HG02885 (cell line): ENCODE measurements at regions not wholly inside any gene's neighbourhood (a gene's known extent, or its start where the extent isn't known, plus 50 kb on each side); places are given as distances from the start of the nearest gene placed in this dataset.
"Not testable (repeated sequence)": the region's sequence is repeated elsewhere in the genome, so short reads cannot be mapped to it uniquely, and the experiment has no call there.

Experiments used
- ATAC-seq: cut with Tn5 transposase; IDR thresholded peaks from one replicate; pipeline ENCODE4 v1.9.1; 2021; ENCODE audit warnings: mild to moderate bottlenecking; ENCODE audit not compliant: unreplicated experiment, poor library complexity

GRCh38 chr5:154653764-154654485 lies 101.3 kb upstream of the LARP1 start:
- ATAC-seq = no peak

DNA sequence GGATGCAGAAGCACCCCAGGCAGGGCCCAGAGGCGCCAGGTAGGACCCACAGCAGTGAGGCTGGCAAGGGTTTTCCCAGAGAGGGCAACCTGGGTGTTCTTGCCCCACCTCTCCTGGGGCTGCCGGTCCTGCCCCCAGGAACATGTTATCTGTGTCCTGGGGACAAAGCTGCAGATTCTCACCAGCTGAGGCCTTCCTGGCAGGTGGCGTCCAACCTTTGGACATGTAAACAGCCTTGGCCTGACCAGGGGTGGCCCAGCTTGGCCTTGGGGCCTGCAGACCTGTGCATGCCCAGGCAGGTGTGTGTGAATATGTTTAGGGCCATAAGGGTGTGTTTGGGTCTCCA lies 101.8 kb upstream of the LARP1 start:
- ATAC-seq = no peak

GRCh38 chr5:154652746-154653417 lies 102.3 kb upstream of the LARP1 start:
- ATAC-seq = no peak

DNA sequence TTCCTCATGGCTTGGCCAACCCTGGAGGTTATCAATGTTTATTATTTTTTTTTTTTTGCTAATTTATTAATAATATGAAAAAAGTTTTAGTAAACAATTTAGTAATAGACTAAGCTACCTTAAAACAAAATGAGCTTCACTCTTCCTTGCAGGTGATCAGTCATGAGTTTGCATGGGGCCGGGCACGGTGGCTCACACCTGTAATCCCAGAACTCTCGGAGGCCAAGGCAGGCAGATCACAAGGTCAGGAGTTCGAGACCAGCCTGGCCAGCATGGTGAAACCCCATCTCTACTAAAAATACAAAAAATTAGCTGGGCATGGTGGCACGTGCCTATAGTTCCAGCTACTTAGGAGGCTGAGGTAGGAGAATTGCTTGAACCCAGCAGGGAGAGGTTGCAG lies 103.4 kb upstream of the LARP1 start:
- ATAC-seq = not testable (repeated sequence)

DNA sequence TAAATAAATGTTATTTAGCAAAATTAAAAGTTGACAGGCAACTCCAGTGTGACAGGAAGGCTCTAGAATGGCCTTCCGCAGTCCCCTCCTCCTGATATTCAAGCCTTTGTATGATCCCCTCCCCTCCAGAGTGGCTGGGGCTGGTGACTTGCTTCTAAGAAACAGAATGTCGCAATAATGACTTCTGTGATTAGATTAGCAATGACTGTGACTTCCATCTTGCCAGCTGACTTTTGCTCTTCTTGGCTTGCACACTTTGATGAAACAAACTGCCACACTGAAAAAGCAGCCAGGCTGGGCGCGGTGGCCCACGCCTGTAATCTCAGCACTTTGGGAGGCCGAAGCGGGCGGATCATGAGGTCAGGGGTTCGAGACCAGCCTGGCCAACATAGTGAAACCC lies 106.5 kb upstream of the LARP1 start:
- no peak for ATAC-seq

GRCh38 chr5:154648229-154648628 lies 106.9 kb upstream of the LARP1 start:
- no peak for ATAC-seq

DNA sequence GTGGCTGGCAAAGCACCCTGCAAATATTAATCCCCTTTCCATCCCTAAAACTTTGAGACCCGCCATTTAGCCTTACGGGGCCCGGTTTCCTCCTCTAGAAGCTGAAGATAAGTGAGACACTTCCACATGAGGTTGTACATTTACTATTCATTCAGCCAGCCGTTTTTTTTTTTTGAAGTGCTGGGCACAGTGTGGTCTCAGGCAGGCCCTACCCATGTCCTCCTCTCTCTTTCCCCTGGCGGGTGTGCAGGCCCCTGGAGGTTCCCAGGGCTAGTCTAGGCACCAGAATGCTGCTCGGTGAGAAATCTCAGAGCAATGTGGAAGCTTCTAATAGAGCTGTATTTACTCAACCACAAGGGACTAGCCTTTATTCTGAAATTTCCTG lies 107.4 kb upstream of the LARP1 start:
- ATAC-seq = no peak

GRCh38 chr5:154647114-154647760 lies 107.9 kb upstream of the LARP1 start:
- ATAC-seq = peak; percentile 80

DNA sequence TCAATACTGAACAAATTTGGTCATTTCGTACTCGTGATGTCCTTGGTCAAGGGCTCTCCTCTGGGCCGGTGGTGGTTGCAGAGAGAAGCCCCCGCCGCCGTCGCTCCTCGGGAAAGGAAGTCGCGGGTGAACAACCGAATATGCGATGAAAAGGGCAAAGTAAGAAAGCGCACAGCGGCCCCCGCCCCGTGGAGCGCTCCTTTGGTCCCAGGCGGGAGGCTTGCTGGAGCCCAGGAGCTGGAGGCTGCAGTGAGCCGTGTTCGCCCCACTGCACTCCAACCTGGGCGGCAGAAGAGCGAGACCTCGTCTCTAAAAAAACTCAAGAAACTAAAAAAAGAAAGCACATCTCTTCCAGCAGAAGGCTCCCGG lies 108.4 kb upstream of the LARP1 start:
- peak; percentile 44 for ATAC-seq

DNA sequence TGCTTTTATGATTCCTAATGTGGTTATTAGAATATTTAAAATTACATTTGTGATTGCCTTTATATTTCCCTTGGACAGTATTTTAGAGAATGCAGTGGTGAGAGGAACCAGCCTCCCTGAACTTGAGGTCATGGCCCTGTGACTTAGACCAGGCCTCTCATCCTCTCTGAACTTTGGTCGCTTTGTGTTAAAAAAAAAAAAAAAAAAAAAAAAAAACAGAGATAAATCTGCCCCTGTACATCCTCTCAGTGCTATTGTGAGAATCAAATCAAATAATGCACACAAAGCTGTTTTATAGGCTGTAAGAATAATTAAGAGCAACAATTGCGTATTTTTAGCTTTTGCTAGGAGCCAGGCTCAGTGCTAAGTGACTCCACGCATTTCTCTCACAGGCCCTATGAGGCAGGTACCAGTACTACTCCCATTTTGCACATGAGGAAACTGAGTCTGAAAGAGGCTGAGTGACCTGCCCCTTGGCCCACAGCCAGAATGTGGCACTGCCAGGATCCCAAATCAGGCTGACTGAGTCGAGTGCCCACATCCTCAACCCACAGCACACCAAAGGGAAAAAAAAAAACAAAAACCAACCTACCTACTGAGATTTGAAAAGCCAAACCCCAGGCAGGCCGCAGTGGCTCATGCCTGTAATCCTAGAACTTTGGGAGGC lies 110.3 kb upstream of the LARP1 start:
- no peak for ATAC-seq

GRCh38 chr5:154642499-154643245 lies 112.5 kb upstream of the LARP1 start:
- ATAC-seq = no peak

GRCh38 chr5:154640213-154640831 lies 114.9 kb upstream of the LARP1 start:
- ATAC-seq = not testable (repeated sequence)

DNA sequence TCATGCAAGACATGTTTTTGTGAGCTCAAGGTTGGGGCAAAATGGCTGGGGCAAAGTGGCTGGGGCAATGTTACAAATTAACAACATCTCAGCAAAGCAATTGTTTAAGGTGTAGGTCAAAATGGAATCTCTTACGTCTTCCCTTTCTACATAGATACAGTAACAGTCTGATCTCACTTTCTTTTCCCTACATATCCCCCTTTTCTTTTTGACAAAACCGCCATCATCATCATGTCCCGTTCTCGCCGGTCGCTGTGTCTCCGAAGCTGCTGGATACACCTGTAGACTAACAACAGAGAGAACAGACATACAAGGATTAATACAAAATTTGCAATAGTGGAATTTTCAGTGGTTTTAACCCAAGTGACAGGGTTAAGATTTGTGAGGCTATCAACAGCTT lies 118.4 kb upstream of the LARP1 start:
- not testable (repeated sequence) for ATAC-seq

- ATAC-seq = not testable (repeated sequence)
Observed at GRCh38 chr5:154636271-154636670, 118.9 kb upstream of the LARP1 start.

DNA sequence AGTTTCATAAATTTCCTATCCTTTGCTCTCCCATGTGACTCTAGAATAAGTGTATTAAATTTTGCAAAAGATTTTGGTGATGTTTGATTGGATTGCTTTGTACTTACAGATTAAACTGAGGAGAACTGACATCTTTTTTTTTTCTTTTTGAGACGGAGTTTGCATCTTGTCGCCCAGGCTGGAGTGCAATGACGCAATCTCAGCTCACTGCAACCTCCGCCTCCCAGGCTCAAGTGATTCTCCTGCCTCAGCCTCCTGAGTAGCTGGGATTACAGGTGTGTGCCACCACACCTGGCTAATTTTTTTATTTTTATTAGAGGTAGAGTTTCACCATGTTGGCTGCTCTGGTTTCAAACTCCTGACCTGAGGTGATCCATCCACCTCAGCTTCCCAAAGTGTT lies 121.4 kb upstream of the LARP1 start:
- ATAC-seq = not testable (repeated sequence)

- no peak for ATAC-seq
Observed at GRCh38 chr5:154631141-154631540, 124.0 kb upstream of the LARP1 start.

DNA sequence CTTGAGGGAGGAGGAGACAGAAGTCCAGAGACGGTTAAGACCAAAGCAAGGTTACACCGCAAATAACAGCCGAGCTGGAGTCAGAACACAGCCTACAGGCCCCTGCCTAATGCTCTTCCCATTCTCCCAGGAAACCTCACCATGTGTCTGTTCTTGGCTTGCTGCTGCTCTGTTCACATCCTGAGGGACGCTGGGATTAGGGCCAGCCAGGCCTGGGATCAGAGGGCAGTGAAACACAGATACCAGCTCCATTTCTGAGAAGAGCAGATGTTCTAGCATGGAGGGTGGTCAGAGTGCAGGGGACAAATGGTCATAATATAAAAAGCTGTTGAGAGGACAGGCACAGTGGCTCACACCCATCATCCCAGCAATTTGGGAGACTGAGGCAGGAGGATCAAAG lies 124.8 kb upstream of the LARP1 start:
- ATAC-seq = no peak

DNA sequence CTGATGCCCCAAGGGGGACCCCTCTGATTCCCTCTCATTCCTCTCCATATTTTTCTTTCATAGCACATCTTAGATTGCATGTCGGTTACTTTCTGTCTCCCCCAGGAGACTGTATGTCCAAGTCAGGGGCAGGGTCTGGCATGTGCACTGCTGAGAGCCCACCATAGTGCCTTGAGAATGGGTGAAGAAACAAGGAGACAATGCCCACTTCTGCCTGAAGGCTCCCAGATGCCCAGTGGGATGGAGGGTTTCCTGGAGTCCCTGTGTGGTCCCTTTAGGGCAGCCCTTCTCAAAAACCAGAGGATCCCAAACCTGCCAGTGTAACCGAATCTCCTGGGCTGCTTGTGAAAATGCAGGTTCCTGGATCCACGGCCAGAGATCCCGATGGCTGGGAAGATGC lies 126.5 kb upstream of the LARP1 start:
- ATAC-seq = no peak

- no peak for ATAC-seq
Observed at GRCh38 chr5:154627698-154628678, 127.2 kb upstream of the LARP1 start.
